HepG2 (cell line): ENCODE measurements at regions not wholly inside any gene's neighbourhood (a gene's known extent, or its start where the extent isn't known, plus 50 kb on each side); places are given as distances from the start of the nearest gene placed in this dataset.

Source experiments
- ATAC-seq: fragments of 200-7000 bp; cut with Tn5 transposase; 3 replicates; pipeline ENCODE4 v1.9.1; 2020; ENCODE audit warnings: mild to moderate bottlenecking, moderate library complexity
- BruUV-seq: library from RNA; stranded (reverse); fragments of 400-500 nt; replicated peaks from 2 replicates; lab custom pipeline; 2021; lab: Mats Ljungman, UMichigan
- CTCF ChIA-PET: fragments of 300-600 bp; formaldehyde crosslinking; extraction: SDS; loops from one replicate; lab custom pipeline; 2021; ENCODE audit warnings: low total read pairs, inconsistent platforms, low intra/inter-chr PET ratio; lab: Yijun Ruan, JAX
- POLR2A ChIA-PET: fragments of 350-600 bp; sonication (Branson Sonifier 250); formaldehyde crosslinking; loops from one replicate; lab custom pipeline; 2020; ENCODE audit warnings: antibody characterized with exemption, inconsistent platforms; lab: Yijun Ruan, JAX
- DNase-seq: peaks from one replicate; pipeline ENCODE4 v3.0.0-alpha.2; 2015; ENCODE audit warnings: low spot score
- FAIRE-seq: peaks from 3 replicates; lab custom pipeline; 2011; peaks lifted over from hg19 to GRCh38; lab: Jason Lieb, UNC
- H2AFZ ChIP-seq: one replicate; pipeline ENCODE4 v1.6.1; 2011; ENCODE audit warnings: low read length, inconsistent platforms
- H3K27ac ChIP-seq: fragments of 300-600 bp; 3 replicates; pipeline ENCODE4 v1.8.0; 2011; ENCODE audit warnings: mixed run types, mild to moderate bottlenecking, mixed read lengths, low read length, inconsistent platforms; ENCODE audit not compliant: insufficient read depth; ENCODE audit errors: extremely low read length
- H3K27me3 ChIP-seq, 2 experiments: fragments of 200-600 bp in 1 of 2; 2 replicates in 1 of 2; 3 replicates in 1 of 2; pipeline versions ENCODE4 v1.6.0 to v1.8.0; 2011; ENCODE audit warnings: low read length in 2 of 2, mild to moderate bottlenecking in 2 of 2, moderate library complexity in 2 of 2, inconsistent platforms in 1 of 2; ENCODE audit not compliant: insufficient read depth in 2 of 2, control insufficient read depth in 1 of 2
- H3K36me3 ChIP-seq, 2 experiments: fragments of 200-600 bp in 1 of 2; replicated peaks in 1 of 2; 2 replicates in 1 of 2; 3 replicates in 1 of 2; pipeline versions ENCODE4 v1.5.1 to v1.8.0; 2011; ENCODE audit warnings: low read length in 2 of 2, inconsistent platforms in 1 of 2; ENCODE audit not compliant: insufficient read depth in 2 of 2, control insufficient read depth in 1 of 2
- H3K4me1 ChIP-seq: 2 replicates; pipeline ENCODE4 v1.5.1; 2012; ENCODE audit warnings: low read length, inconsistent platforms; ENCODE audit not compliant: insufficient read depth
- H3K4me2 ChIP-seq: 2 replicates; pipeline ENCODE4 v1.6.0; 2011; ENCODE audit warnings: low read depth, low read length, inconsistent platforms
- H3K4me3 ChIP-seq, 3 experiments: fragments of 200-600 bp in 1 of 3; sonication (generic), shearing (Covaris generic) in 1 of 3; replicated peaks in 1 of 3; 2 replicates each; pipeline ENCODE4 v1.5.1; 2011 to 2016; ENCODE audit warnings: low read length in 3 of 3, inconsistent platforms in 2 of 3, low read depth in 2 of 3, mild to moderate bottlenecking in 2 of 3, control low read depth in 1 of 3, mixed read lengths in 1 of 3; ENCODE audit not compliant: insufficient read depth in 1 of 3
- H3K79me2 ChIP-seq: one replicate; pipeline ENCODE4 v1.6.1; 2011; ENCODE audit warnings: low read length, inconsistent platforms; ENCODE audit not compliant: insufficient read depth
- H3K9ac ChIP-seq: 2 replicates; pipeline ENCODE4 v1.6.0; 2011; ENCODE audit warnings: mild to moderate bottlenecking, low read depth, low read length, inconsistent platforms; ENCODE audit not compliant: insufficient read depth
- H3K9me3 ChIP-seq: 2 replicates; pipeline ENCODE4 v1.5.1; 2012; ENCODE audit warnings: mild to moderate bottlenecking, low read length
- H4K20me1 ChIP-seq: 2 replicates; pipeline ENCODE4 v1.6.0; 2011; ENCODE audit warnings: inconsistent platforms, mild to moderate bottlenecking, low read length, moderate library complexity; ENCODE audit not compliant: insufficient read depth
- BCL3 ChIP-seq: sonication (generic); formaldehyde crosslinking; IDR thresholded peaks from 2 replicates; pipeline ENCODE4 v1.5.1; 2020; ENCODE audit warnings: mild to moderate bottlenecking, missing genetic modification reagents, moderate library complexity
- BRF2 ChIP-seq: sonication (generic); formaldehyde crosslinking; IDR thresholded peaks from 2 replicates; pipeline ENCODE4 v1.8.1; 2022; ENCODE audit warnings: mild to moderate bottlenecking, missing genetic modification reagents
- GATA4 ChIP-seq: sonication (generic); IDR thresholded peaks from 2 replicates; pipeline ENCODE4 v1.6.1; 2016; ENCODE audit warnings: antibody characterized with exemption, low read depth, borderline replicate concordance
- GTF3A ChIP-seq: sonication (generic); formaldehyde crosslinking; conservative IDR thresholded peaks from 2 replicates; pipeline ENCODE4 v1.4.0; 2020; ENCODE audit warnings: mild to moderate bottlenecking, missing genetic modification reagents
- IKZF1 ChIP-seq: fragments of 450-650 bp; IDR thresholded peaks from 2 replicates; pipeline ENCODE4 v1.7.1; 2016
- SKIL ChIP-seq: sonication (generic); formaldehyde crosslinking; IDR thresholded peaks from 2 replicates; pipeline ENCODE4 v1.8.0; 2022; ENCODE audit warnings: missing genetic modification reagents, mild to moderate bottlenecking, moderate library complexity, borderline replicate concordance
- TBP ChIP-seq: sonication (generic); formaldehyde crosslinking; IDR thresholded peaks from 2 replicates; pipeline ENCODE4 v1.5.0; 2020; ENCODE audit warnings: missing genetic modification reagents
- ZBTB3 ChIP-seq: sonication (generic); formaldehyde crosslinking; IDR thresholded peaks from 2 replicates; pipeline ENCODE4 v1.4.0; 2020; ENCODE audit warnings: low read depth, mild to moderate bottlenecking, moderate library complexity, missing genetic modification reagents, borderline replicate concordance
- ZNF562 ChIP-seq: sonication (generic); formaldehyde crosslinking; IDR thresholded peaks from 2 replicates; pipeline ENCODE4 v1.8.0; 2022; ENCODE audit warnings: missing genetic modification reagents, borderline replicate concordance
- ZNF598 ChIP-seq: sonication (generic); formaldehyde crosslinking; IDR thresholded peaks from 2 replicates; pipeline ENCODE4 v1.5.1; 2020; ENCODE audit warnings: mild to moderate bottlenecking, missing genetic modification reagents, borderline replicate concordance
- ZNF614 ChIP-seq: IDR thresholded peaks from 2 replicates; pipeline ENCODE4 v1.6.1; 2018; ENCODE audit warnings: missing biosample characterization, missing genetic modification reagents, inconsistent platforms, borderline replicate concordance
- ZNF788 ChIP-seq: sonication (generic); formaldehyde crosslinking; IDR thresholded peaks from 2 replicates; pipeline ENCODE4 v1.5.0; 2020; ENCODE audit warnings: mild to moderate bottlenecking, missing genetic modification reagents, borderline replicate concordance
- WGBS: methylation state at CpG from one replicate; pipeline ENCODE4 v1.1.6; 2017; ENCODE audit warnings: low lambda C conversion rate; 5-methylcytosine and 5-hydroxymethylcytosine counted together
- in situ Hi-C: cut with HindIII; loops from 2 replicates; pipeline ENCODE4 v1.10.0; 2017; ENCODE audit warnings: low pct_unique_long_range_greater_than_20kb; ENCODE audit not compliant: extremely low pct_ligation_motif_present
- intact Hi-C: fragments of 100-400 bp; cut with micrococcal nuclease; formaldehyde crosslinking; loops from one replicate; pipeline ENCODE4 v1.10.0; 2022; ENCODE audit not compliant: unreplicated experiment
- TF ChIP-seq, protein P1 (sequence below): sonication (generic); formaldehyde crosslinking; IDR thresholded peaks from 2 replicates; pipeline ENCODE4 v1.5.0; 2020; ENCODE audit warnings: mild to moderate bottlenecking, low read depth, missing genetic modification reagents, borderline replicate concordance

DNA sequence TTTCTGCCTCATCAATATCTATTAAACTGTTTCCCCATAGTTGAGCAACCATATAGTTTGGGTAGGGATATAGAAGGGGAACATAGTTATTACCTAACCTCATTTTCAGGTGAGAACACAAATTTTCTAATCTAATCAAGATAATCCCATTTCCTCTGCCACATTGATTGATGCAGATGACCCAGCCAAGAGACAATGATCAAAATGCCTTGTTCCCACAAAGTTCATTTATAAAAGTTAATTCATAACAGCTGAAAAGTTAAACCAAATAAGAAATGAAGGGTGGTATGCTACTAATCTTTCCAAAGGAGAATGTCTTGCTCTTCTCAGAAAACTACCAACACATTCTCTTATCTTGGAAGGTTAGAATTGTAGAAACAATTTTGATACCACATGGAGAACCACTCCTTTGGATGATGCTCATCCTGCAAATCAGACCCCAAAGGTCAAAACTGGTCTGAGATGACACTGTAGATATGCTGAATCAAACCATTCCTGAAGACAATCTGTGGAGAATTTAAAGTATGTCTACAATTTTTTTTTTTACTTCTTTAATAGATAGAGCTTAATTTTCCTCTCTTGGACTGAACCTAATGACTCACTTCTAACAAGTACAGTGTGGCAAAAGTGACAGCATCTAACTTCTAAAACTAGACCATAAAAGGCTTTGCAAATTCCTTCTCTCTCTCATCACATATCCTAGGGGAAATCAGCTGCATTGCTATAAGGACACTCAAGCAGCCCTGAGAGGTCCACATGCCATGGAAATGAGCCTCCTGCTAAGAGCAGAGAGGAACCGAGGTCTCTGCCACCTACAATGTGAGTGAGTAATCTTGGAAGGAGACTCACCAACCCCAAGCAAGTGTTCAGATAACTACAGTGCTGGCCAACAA is 586.7 kb upstream of the TUSC1 start:
- no peaks in the 10 kb centered on the region for H3K4me1 ChIP-seq
- ATAC-seq (no peak), DNase-seq (no peak), FAIRE-seq (no peak)
- no peak overlapping the region for H2AFZ ChIP-seq
- no peak overlapping the region for H3K4me3 ChIP-seq
- CTCF ChIA-PET = no interaction called here
- in situ Hi-C loops = no loop called here
- no peaks in the 10 kb centered on the region for H3K27me3 ChIP-seq
- H3K79me2 ChIP-seq = no peaks in the 10 kb centered on the region
- TF ChIP-seq ZNF614 (CRISPR knock-in tag) (no peak), GATA4 (no peak), ZNF788 (CRISPR knock-in tag) (no peak), ZNF562 (CRISPR knock-in tag) (no peak)
- POLR2A ChIA-PET = no interaction called here
- BruUV-seq = no TSS peak
- no peaks in the 10 kb centered on the region for H3K36me3 ChIP-seq
- intact Hi-C loops = no loop called here
- WGBS = no CpG with 5 or more reads among the region's 1 CpG
- no peak overlapping the region for H3K27ac ChIP-seq
- no peaks in the 10 kb centered on the region for H4K20me1 ChIP-seq
- H3K4me2 ChIP-seq = no peak overlapping the region
- no peak overlapping the region for H3K9ac ChIP-seq
- peaks cover 9% of the 10 kb centered on the region for H3K9me3 ChIP-seq

- Histone ChIP-seq H3K4me1 (no peaks in the 10 kb centered on the region), H3K4me2 (no peak overlapping the region), H2AFZ (no peak overlapping the region), H4K20me1 (no peaks in the 10 kb centered on the region), H3K9me3 (peaks cover 9% of the 10 kb centered on the region), H3K79me2 (no peaks in the 10 kb centered on the region), H3K4me3 (no peak overlapping the region), H3K27me3 (no peaks in the 10 kb centered on the region), H3K9ac (no peak overlapping the region), H3K36me3 (no peaks in the 10 kb centered on the region), H3K27ac (no peak overlapping the region)
- FAIRE-seq (no peak), ATAC-seq (no peak), DNase-seq (no peak)
- BruUV-seq = no TSS peak
- POLR2A ChIA-PET = no interaction called here
- in situ Hi-C loops = no loop called here
- intact Hi-C loops = no loop called here
- CTCF ChIA-PET = no interaction called here
- TF ChIP-seq TBP = no peak
- TF ChIP-seq BCL3 (CRISPR knock-in tag) = no peak
- no peak for TF ChIP-seq SKIL
- no peak for TF ChIP-seq ZNF598 (CRISPR knock-in tag)
- TF ChIP-seq GTF3A (CRISPR knock-in tag) = no peak
- TF ChIP-seq IKZF1 = no peak
- TF ChIP-seq, protein P1, sequence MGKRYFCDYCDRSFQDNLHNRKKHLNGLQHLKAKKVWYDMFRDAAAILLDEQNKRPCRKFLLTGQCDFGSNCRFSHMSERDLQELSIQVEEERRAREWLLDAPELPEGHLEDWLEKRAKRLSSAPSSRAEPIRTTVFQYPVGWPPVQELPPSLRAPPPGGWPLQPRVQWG (CRISPR knock-in tag) = no peak
- TF ChIP-seq ZBTB3 (CRISPR knock-in tag) = no peak
- no peak for TF ChIP-seq BRF2
Measured at GRCh38 chr9:26263478-26263877, 585.2 kb upstream of the TUSC1 start.
